Midbrain (tissue), 1 donor: ENCODE measurements at regions not wholly inside any gene's neighbourhood (a gene's known extent, or its start where the extent isn't known, plus 50 kb on each side); places are given as distances from the start of the nearest gene placed in this dataset.
"Not testable (repeated sequence)": the region's sequence is repeated elsewhere in the genome, so short reads cannot be mapped to it uniquely, and the experiment has no call there.

Source experiments
- DNase-seq: peaks from one replicate; lab custom pipeline; 2025; lab: John Stamatoyannopoulos, UW

DNA sequence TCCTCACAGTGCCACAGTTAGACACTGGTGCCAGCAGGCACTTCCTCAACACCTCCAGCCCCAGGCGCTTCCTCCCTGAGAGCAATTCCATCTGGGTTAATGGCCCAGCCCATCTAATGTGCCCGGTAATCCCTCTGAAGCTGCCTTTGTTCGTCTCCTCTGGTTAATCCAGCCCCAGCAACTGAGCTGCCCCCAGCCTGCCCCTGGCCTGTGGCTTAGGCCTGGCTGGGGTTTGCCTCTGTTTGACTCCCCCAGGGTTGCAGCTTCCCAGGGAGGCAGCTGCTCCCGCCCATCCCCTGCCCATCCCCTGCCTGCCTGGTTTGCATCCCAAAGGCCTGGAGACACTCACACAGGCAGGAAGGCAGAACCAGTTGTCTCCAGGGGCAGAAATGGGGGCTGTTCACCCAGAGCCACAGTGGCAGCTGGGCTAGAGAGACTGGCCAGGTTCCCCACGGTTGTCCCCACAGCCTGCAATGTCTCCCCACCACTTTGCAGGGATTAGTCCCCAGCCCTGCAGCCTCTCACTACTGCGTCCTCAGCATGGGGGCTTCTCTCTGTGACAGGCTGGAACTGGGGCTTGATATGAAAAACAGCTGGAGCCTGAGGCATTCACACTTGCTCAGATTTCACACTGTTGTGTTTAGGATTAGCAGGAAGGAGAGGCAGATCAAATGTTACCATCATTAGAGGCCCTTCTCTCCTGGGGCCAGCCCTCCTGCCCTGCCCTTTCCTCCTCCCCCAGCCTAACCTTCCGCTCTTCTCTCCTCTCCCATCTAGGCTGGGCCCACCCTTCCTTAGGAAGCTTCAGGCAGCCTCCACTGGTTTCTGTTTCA, 120.2 kb downstream of the TLR5 start:
- no peak for DNase-seq

GRCh38 chr1:223023863-223024262, 119.2 kb downstream of the TLR5 start:
- no peak for DNase-seq

GRCh38 chr1:223024486-223024885, 118.6 kb downstream of the TLR5 start:
- DNase-seq: not testable (repeated sequence)

GRCh38 chr1:223025190-223025734, 117.8 kb downstream of the TLR5 start:
- DNase-seq: not testable (repeated sequence)

- not testable (repeated sequence) for DNase-seq
Measured at GRCh38 chr1:223026639-223027038, 116.4 kb downstream of the TLR5 start.

- no peak for DNase-seq
Measured at GRCh38 chr1:223029985-223030769, 112.9 kb downstream of the TLR5 start.

DNA sequence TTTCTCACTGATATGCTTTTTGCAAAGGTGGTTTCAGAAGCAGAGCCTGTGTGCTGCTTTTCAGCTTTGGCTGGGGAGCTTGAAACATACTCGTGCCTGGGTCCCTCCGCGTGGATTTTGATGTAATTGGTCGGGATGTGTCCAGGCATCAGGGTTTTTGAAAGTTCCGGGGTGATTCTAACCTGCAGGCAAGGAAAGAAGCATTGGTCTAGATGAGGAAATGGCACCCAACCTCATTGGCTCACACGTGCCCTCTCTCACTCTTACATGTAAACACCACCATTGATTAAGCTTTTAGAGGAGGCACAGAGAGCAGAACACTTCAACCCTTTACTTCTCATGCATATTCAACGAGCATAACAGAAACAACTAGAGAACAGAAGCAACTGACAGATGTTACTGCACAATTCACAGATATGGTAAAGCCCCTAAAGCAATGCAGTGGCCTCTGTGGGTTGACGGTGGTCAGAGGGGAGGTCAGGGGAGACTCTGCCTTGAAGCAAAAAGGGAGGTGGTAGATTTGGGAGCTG, 112.1 kb downstream of the TLR5 start:
- no peak for DNase-seq

- no peak for DNase-seq
Measured at GRCh38 chr1:223031733-223032601, 111.1 kb downstream of the TLR5 start.

- no peak for DNase-seq
Measured at GRCh38 chr1:223033658-223034057, 109.4 kb downstream of the TLR5 start.

- DNase-seq: no peak
Measured at GRCh38 chr1:223034270-223034798, 108.7 kb downstream of the TLR5 start.

- DNase-seq: no peak
Measured at GRCh38 chr1:223035724-223036478, 107.1 kb downstream of the TLR5 start.

GRCh38 chr1:223036479-223036845, 106.6 kb downstream of the TLR5 start:
- DNase-seq: no peak

DNA sequence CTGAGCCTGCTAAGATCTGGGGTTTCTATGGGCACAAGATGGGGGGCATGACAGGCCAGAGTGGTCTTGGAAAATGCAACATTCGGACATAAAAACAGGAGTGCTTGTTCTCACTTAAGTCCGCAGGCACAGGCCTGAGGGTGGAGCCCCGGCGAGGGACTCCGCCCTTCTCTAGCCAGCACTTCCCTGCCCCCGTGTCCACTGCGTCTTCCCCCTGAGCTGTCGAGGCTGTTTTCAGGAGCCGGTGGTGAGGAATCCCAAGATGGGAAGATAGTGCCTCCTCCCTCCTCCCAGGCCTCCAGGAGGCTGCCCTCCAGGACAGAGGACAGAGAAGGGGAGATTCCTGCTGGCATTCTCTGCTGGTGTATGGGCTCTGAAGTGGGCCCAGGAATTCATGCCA, 105.2 kb downstream of the TLR5 start:
- no peak for DNase-seq

DNA sequence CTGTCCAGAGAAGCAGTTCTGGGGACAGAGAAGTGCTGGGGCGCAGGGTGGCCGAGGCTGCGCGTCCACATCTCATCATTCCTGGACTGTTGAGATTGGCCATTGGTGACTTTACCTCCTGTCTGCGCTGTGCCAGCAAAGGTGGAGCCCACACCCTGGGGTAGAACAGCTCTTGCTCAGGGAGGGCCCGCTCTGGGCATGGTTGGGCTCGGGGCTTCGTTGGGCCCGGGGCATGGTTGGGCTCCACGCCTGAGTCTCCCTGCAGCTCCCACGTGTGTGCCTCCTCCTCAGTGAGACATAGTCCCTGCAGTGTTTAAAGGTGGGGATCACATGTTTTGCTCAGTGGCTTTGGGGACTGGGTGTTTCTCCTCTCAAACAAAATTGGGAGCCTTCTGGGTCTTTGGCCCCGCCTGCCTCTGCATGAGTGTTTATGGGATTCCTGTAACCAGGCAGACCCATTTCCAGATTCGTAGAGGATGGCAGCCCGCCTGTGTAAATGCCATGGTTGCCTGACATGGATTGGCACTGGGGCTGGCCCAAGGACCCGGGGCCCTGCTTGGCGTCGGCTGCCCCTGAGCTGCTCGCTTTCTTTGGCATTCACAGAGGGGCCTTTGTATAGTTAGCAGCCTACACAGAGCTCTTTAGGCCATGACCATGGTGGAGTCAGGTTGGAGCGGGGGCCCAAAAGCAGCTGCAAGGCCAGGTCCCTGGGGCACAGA, 104.6 kb downstream of the TLR5 start:
- no peak for DNase-seq

GRCh38 chr1:223039990-223040389, 103.1 kb downstream of the TLR5 start:
- no peak for DNase-seq

DNA sequence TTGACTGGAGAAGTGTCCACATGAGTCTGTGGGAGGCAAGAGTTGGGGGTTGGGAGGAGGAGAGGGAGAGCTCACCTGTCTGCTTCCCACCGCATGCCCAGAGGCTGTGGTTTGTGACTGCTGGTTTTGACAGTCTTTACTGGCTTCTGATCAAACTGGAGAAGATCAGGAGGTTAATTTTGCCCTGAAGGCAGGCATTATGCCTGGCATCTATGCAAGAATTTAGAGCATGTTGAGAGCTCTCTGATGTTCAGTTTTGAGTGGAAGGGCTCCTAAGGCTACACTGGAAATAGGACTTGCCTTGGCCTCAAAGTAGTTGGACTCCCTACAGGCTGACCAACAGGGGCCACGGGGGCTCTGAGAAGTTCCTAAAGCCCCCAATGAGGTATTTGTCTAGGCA, 101.6 kb downstream of the TLR5 start:
- DNase-seq: no peak

GRCh38 chr1:223045164-223045957, 97.7 kb downstream of the TLR5 start:
- DNase-seq: no peak

DNA sequence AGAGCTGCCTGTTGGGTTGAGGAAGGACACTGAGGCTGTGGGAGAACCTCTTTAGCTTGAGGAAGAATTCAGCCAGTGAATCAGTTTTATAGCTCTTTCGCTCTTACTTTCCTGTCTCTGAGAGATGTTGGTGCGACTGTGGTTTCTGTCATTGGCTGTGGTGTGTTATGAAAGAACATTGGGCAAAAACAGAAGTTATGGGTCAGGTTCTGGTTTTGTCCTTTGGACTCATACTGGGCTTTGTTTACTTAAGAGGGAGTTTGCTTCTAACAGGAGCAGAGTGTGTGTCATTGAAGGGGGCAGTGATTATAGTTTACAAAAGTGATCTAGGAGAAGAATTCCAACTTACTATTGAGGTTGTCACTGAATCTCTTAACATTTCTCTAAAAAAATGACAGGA, 97.0 kb downstream of the TLR5 start:
- no peak for DNase-seq

- not testable (repeated sequence) for DNase-seq
Measured at GRCh38 chr1:223046463-223046862, 96.6 kb downstream of the TLR5 start.
